ENCODE measurements at regions not wholly inside any gene's neighbourhood (a gene's known extent, or its start where the extent isn't known, plus 50 kb on each side); places are given as distances from the start of the nearest gene placed in this dataset.

GRCh38 chr21:19244502-19245187, 841.1 kb upstream of the TMPRSS15 start:
- no peak for DNase-seq (ENCODE audit: low read depth)

- no peak for DNase-seq (ENCODE audit: low read depth)
These were observed 841.6 kb upstream of the TMPRSS15 start for GRCh38 chr21:19245188-19245580.

GRCh38 chr21:19246018-19246417, 842.4 kb upstream of the TMPRSS15 start:
- no peak for DNase-seq (ENCODE audit: low read depth)

DNA sequence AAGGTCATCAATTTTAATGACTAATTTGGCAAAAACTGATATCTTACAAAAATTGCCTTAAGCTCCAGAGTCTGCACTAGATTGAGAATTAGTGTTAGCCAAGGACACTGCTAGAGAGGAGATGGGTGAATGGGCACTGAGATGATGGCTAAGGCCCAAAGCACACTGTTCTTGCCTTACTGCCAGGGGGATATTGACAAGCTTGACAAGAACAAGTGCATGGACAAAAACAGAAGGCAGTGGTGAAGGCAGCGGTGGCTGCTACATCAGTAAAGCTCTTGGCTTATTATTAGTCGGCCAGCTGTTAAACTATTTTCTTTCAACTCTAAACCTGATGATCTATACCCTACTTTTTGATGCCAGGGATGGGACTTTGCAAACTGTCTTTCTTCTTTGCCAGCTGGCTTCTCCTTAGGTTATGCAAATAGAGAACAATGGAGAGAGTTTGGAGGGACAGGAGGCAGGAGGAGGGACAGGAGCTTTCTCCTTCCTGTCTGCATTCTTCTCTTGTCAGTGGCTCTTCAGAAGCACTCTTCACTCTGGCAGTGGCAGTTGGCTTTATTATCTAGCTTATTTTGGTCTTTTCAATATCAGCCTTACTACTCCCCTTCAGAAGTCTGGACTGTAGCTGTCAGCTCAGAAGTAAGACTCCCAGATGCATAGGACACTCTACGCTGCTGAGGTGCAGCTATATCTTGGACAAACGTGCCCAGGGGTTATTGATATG, 853.5 kb upstream of the TMPRSS15 start:
- DNase-seq (ENCODE audit: low read depth) = no peak

DNA sequence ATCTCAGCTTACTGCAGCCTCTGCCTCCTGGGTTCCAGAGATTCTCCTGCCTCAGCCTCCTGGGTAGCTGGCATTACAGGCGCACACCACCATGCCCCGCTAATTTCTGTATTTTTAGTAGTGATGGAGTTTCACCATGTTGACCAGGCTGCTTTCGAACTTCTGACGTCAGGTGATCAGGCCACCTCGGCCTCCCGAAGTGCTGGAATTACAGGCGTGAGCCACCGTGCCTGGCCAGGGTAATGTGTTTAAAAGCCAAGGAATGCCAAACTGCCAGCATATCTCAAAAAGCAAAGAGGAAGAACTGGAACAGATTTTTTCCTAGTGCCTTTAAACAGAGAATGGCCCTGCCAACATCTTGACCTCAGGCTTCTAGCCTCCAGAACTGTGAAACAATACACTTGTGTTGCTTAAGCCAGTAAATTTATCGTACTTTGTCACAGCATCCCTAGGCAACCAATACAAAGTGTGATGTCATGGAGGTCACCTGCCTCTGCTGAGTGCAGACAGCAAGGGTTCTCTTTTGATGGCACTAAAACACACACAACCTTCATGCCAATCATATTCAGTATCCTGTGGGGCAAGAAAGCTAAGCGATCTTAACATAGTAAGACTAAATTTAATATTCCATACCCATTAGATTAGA, 858.3 kb upstream of the TMPRSS15 start:
- DNase-seq (ENCODE audit: low read depth) = no peak

DNA sequence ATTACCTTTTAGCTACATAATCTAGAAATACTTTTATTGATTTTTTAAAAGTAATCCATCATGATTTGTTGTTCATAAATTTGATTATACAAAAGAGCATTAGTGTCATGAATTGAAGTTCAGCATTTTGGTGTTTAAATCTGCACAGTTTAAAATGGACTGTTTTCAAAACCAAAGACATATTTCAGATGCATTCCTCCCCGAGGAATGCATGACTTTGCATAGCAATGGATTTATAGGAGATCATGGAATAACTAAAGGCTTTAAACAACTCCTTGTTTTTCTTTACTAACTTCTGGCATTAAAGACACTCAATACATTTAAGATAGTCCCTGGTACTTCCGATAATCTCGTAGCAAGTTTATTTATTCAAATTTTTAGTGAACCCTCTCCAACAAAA, 863.1 kb upstream of the TMPRSS15 start:
- no peak for DNase-seq (ENCODE audit: low read depth)

DNA sequence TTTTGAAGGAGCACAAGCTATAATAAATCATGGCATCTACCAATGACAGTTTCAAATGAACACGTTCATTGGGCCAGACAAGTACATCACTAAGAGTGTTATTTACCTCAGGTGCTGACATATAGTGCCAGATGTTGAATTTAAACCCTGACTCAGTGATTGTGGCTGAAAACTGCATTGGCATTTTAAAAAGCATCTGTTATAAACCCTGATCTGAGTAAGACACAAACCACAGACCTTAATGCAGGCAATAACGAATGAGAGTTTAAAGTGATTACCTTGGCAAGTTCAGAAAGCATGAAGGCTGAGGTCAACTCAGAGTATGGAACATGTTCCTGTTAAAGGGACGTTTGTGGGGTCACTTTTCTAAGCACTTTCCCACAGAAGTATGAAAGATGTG, 865.1 kb upstream of the TMPRSS15 start:
- DNase-seq (ENCODE audit: low read depth) = no peak

DNA sequence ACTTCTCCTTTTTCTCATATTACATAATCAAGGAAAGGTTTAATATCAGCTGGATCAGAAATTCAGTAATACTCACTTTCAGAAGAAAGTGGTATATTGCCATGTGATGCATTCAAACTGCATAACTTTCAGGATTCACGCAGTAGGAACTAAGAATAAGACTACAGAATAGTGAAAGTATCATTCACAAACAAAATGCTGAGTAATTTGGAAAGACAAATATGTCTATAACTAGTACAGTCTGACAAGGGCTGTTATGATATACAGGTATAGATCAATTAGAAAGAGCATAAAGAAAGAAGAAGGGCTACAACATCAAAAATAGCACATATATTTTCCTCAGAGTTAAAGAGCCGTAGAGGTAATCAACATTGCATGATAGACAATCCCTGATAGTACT, 871.5 kb upstream of the TMPRSS15 start:
- DNase-seq (ENCODE audit: low read depth) = no peak

DNA sequence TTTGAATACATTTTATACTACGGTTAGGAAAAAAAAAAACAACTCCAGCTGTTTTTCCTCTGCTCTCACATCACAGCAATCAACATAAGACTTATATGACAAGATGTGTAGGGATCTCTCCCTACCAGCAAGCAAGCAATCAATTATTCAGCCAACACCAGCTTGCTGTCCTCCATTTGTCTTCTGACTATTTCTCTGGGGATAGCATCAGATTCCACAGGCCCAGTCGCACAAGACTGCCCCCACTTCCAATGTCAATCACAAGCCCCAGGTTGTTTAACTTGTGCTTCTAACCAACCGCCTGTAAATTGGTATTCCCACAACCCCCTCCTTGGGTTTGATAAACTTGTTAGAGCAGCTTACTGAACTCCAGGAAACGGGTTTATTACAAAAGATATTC, 873.1 kb upstream of the TMPRSS15 start:
- no peak for DNase-seq (ENCODE audit: low read depth)

DNA sequence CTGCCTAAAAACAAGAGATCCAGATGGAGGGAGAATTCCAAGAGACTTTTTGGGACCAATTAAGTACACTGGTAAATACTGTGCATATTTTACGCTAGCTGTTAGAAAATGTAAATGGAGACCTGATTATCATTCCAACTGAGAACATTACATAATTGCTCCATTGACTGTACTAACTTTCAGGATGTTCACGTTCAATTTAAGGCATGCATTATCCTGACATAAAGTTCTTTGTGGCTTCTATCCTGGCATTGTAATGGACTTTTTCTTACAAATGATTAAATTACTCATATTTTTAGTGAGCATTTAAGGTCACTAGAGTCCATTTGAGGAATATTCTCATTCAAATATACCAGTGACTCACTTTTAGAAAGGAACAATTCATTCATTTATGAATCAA, 883.3 kb upstream of the TMPRSS15 start:
- DNase-seq (ENCODE audit: low read depth) = no peak

DNA sequence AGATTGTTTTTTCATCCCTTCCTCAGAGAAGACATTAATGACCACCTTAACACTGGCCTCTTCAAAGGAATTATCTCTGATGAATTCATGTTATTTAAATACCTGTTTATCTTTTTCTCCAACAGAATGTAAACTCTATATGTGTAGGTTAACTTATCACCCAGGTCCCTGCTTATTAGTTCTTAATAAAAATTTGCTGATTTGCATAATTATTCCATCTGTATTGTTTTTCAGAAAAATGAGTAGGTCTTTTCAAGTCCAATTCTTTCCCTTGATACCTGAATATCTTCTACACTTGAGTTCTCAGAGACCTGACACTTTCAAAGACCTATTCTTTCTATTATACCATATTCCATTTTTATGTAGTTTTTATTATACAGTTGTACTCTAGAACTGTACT, 886.7 kb upstream of the TMPRSS15 start:
- no peak for DNase-seq (ENCODE audit: low read depth)

GRCh38 chr21:19320291-19320690, 916.7 kb upstream of the TMPRSS15 start:
- no peak for DNase-seq (ENCODE audit: low read depth)

DNA sequence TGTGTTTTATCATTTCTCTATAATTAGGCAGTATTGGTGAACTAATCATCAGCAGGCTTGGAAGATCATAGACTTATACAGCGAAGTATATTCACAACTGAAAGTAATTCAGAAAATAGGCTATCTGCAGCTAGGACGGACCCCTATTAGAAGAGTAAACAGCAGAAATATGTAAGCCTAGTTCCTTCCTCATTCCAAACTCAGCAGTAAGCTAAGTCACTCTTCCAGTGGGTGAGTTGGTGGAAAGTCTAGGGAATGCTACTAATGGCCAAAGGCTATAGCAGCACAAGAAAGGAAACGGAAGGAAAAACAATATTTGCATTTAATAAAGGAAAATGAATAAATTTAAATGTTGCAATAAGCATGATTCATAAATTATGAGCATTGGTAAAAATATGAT, 918.1 kb upstream of the TMPRSS15 start:
- no peak for DNase-seq (ENCODE audit: low read depth)

- DNase-seq (ENCODE audit: low read depth) = no peak
These were observed 918.8 kb upstream of the TMPRSS15 start for GRCh38 chr21:19322360-19322759.

DNA sequence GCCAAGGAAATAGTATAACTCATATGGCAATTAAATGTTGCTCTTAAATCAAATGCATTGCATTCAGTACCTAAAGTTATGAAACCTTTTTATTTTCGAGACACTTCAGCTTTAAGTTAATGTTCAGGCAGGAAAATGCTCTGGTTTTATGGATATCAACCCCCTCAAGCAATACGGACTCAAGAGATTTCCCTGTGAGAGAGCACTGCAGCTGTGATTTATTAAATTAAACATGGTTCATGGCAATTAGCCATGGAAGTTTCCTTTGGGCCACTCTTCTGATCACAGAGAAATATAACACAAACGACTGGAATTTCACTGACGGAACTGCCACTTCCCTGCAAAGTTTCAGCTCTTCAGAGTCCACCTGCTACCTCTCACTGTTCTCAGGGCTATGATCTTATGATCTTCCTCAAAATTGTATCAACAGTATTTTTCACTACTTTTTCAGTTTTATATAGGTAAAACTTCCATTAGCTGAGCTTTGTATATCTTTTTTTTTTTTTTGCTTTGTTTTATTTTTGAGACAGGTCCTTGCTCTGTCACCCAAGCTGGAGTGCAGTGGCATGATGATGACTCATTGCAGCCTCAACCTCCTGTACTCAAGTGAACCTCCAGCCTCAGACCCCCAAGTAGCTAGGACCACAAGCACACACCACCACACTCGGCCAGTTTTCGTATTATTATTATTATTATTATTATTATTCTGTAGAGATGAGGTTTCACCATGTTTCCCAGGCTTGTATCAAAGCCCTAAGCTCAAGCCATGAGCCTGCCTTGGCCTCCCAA, 923.1 kb upstream of the TMPRSS15 start:
- no peak for DNase-seq (ENCODE audit: low read depth)

DNA sequence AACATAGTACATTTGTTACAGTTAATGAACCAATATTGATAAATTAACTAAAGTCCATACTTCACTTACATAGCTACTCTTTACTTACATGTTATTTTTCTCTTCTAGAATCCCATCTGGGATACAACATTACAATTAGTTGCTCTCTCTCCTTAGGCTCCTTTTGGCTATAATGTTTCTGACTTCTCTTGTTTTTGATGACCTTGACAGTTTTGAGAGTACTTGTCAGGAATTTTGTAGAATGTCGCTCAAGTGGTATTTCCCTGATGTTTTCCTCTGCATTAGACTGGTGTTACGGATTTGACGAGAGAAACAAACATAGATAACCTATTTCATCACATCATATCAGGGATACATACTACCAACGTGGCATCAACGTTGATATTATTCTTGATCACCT, 925.4 kb upstream of the TMPRSS15 start:
- DNase-seq (ENCODE audit: low read depth) = no peak

DNA sequence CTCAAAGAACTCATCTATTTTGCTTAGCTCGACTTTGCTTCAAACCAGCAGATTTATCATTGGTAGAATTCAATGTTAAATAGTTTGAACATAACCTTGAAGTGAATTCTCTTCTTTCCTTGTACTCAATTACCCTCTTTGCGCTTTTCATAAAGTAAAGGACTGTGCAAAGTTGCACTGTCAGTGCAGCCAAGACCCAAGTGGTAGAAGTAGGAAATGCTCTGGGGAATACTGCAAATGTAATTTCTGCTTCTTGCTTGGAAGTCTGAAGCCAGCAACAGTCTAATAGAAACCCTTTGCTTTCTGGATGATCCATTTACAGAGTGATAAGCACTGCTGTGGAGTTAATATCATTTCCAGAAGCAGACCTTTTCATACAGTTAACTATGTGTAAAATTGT, 936.7 kb upstream of the TMPRSS15 start:
- no peak for DNase-seq (ENCODE audit: low read depth)

DNA sequence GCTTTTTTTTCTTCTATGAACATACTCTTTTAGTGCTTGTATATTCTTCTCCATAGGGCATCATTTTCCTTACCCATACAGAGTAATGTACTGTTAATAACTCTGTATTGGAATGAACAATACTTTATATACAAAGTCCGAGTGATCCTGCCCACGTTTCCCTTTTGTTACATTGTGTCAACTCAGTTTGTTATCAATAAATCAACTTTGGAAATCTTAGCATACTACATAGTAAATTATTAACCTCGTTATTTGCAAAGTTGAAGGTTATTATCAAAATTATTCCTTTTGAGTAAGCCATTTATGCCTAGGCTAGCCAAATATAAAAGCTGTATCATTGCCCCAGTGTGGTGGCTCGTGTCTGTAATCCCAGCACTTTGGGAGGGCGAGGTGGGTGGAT, 937.4 kb upstream of the TMPRSS15 start:
- DNase-seq (ENCODE audit: low read depth) = no peak

DNA sequence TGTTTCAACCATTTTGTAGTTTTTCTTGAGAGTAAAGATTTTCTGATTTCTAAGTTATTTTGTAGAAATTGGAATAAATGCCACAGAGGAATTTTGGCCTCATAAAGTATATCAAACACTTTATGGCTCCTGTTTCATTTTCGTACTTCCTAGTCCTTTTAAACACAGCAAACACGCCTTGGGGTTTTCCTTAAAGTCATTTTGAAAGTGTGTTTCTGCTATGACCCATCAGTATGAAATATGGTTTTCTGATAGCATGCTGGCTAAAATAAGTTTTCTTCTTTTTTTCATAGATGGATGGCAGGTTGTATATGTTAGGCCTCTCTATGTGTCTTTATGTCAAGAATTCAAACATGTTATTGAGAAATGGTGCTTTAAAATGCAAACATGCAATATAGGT, 940.1 kb upstream of the TMPRSS15 start:
- no peak for DNase-seq (ENCODE audit: low read depth)

- DNase-seq (ENCODE audit: low read depth) = no peak
These were observed 946.7 kb upstream of the TMPRSS15 start for GRCh38 chr21:19350286-19350685.

GRCh38 chr21:19353256-19353655, 949.7 kb upstream of the TMPRSS15 start:
- DNase-seq (ENCODE audit: low read depth) = no peak

GRCh38 chr21:19368944-19369343, 965.4 kb upstream of the TMPRSS15 start:
- no peak for DNase-seq (ENCODE audit: low read depth)

DNA sequence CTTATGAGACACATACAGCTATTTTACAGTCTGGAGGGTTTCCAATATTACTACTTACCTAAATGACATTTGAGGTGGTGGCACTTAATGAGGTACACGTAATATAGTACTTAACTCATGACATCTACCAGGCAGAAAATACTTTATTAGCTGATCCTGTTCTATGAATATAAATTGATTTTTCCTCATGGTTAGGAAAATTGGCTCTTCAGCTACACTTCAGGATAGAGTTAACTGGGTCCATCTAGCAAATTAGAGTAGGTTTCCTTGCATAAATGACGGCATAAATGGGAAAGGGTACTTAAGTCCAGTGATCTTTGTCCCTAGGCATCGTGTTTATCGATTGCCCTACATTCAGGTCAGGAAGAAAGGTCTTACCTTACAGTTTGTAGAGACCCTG, 988.8 kb upstream of the TMPRSS15 start:
- no peak for DNase-seq (ENCODE audit: low read depth)
